Uterus (tissue), 3 donors: ENCODE measurements at regions not wholly inside any gene's neighbourhood (a gene's known extent, or its start where the extent isn't known, plus 50 kb on each side); places are given as distances from the start of the nearest gene placed in this dataset.

Experiments used
- DNase-seq, 2 donors: peaks; one replicate each; pipeline ENCODE4 v3.0.0-alpha.2; 2019 to 2020
- H3K27ac ChIP-seq, 2 donors: fragments of 200-600 bp; sonication (generic); 1 replicate in 1 of 2; 2 replicates in 1 of 2; pipeline ENCODE4 v1.5.1; 2016 to 2018
- H3K27me3 ChIP-seq, 2 donors: fragments of 200-600 bp; sonication (generic); one replicate each; pipeline ENCODE4 v1.5.1; 2018 to 2019; ENCODE audit warnings: control low read depth in 1 of 2
- H3K36me3 ChIP-seq, 2 donors: fragments of 200-600 bp; sonication (generic); one replicate each; pipeline ENCODE4 v1.5.1; 2019; ENCODE audit warnings: control low read depth in 1 of 2
- H3K4me1 ChIP-seq, 2 donors: fragments of 200-600 bp; sonication (generic); one replicate each; pipeline ENCODE4 v1.5.1; 2018 to 2019; ENCODE audit warnings: control low read depth in 1 of 2
- H3K4me3 ChIP-seq, 2 donors: fragments of 200-600 bp; sonication (generic); 1 replicate in 1 of 2; 2 replicates in 1 of 2; pipeline ENCODE4 v1.5.1; 2018 to 2019; ENCODE audit warnings: mild to moderate bottlenecking in 1 of 2
- H3K9me3 ChIP-seq, 2 donors: fragments of 200-600 bp; sonication (generic); one replicate each; pipeline ENCODE4 v1.5.1; 2019; ENCODE audit warnings: control low read depth in 1 of 2
- POLR2A ChIP-seq, 2 donors: fragments of 450-650 bp; IDR thresholded peaks; one replicate each; pipeline ENCODE4 v1.6.1; 2016; ENCODE audit warnings: antibody characterized with exemption in 2 of 2, mild to moderate bottlenecking in 1 of 2, moderate library complexity in 1 of 2
- intact Hi-C: fragments of 100-400 bp; cut with DNase I; formaldehyde crosslinking; loops from one replicate; pipeline ENCODE4 v1.15.1; 2023; ENCODE audit warnings: low total_unique reads
- TF ChIP-seq, protein P1 (sequence below), 4 experiments: fragments of 200-600 bp in 2 of 4; fragments of 450-650 bp in 2 of 4; sonication (generic) in 2 of 4; IDR thresholded peaks; one replicate each; pipeline ENCODE4 v1.5.1; 2016 to 2019; ENCODE audit warnings: antibody characterized with exemption in 4 of 4, mild to moderate bottlenecking in 2 of 4, moderate library complexity in 1 of 4
- donor health status: DM: yes; HTN: yes; CAD: no.

DNA sequence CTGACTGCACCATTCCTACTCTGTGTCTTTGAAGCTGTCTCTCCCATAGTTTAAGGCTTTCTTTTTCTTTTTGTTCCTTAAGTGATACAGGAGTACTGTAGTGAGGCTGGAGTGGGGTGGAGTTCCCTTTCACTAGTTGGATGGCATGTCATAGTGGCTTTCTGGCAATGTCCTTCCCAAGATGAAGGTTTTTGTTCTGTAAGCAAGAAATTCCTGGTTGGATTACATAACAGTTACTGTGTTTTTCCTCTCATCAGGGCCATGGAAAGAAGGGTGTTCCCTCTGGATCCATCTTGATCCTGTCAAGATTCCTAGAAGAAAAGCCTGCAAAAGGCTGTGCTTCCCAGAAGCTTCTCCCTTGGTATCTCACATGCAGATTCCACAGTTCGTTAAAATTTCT, 84.2 kb downstream of the ACKR3 start:
- no peak overlapping the region for H3K27ac ChIP-seq
- H3K4me3 ChIP-seq = no peak overlapping the region
- TF ChIP-seq POLR2A (IDR thresholded peaks at IDR 0.05) = no peak
- TF ChIP-seq, protein P1, sequence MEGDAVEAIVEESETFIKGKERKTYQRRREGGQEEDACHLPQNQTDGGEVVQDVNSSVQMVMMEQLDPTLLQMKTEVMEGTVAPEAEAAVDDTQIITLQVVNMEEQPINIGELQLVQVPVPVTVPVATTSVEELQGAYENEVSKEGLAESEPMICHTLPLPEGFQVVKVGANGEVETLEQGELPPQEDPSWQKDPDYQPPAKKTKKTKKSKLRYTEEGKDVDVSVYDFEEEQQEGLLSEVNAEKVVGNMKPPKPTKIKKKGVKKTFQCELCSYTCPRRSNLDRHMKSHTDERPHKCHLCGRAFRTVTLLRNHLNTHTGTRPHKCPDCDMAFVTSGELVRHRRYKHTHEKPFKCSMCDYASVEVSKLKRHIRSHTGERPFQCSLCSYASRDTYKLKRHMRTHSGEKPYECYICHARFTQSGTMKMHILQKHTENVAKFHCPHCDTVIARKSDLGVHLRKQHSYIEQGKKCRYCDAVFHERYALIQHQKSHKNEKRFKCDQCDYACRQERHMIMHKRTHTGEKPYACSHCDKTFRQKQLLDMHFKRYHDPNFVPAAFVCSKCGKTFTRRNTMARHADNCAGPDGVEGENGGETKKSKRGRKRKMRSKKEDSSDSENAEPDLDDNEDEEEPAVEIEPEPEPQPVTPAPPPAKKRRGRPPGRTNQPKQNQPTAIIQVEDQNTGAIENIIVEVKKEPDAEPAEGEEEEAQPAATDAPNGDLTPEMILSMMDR (IDR thresholded peaks at IDR 0.05) = no peak
- no peak for DNase-seq
- no peaks in the 10 kb centered on the region for H3K9me3 ChIP-seq
- H3K36me3 ChIP-seq = no peaks in the 10 kb centered on the region
- no peaks in the 10 kb centered on the region for H3K27me3 ChIP-seq
- H3K4me1 ChIP-seq = no peaks in the 10 kb centered on the region
- intact Hi-C loops = no loop called here

- no peaks in the 10 kb centered on the region for H3K9me3 ChIP-seq
- DNase-seq = no peak
- no peaks in the 10 kb centered on the region for H3K27me3 ChIP-seq
- intact Hi-C loops = no loop called here
- no peaks in the 10 kb centered on the region for H3K4me1 ChIP-seq
- no peak overlapping the region for H3K27ac ChIP-seq
- TF ChIP-seq POLR2A (IDR thresholded peaks at IDR 0.05) = no peak
- TF ChIP-seq, protein P1 (IDR thresholded peaks at IDR 0.05) = no peak
- H3K4me3 ChIP-seq = no peak overlapping the region
- H3K36me3 ChIP-seq = no peaks in the 10 kb centered on the region
These were observed 84.9 kb downstream of the ACKR3 start for GRCh38 chr2:236654496-236654895.

GRCh38 chr2:236656166-236656565, 86.5 kb downstream of the ACKR3 start:
- TF ChIP-seq POLR2A (IDR thresholded peaks at IDR 0.05) = no peak
- TF ChIP-seq, protein P1 (IDR thresholded peaks at IDR 0.05) = no peak

DNA sequence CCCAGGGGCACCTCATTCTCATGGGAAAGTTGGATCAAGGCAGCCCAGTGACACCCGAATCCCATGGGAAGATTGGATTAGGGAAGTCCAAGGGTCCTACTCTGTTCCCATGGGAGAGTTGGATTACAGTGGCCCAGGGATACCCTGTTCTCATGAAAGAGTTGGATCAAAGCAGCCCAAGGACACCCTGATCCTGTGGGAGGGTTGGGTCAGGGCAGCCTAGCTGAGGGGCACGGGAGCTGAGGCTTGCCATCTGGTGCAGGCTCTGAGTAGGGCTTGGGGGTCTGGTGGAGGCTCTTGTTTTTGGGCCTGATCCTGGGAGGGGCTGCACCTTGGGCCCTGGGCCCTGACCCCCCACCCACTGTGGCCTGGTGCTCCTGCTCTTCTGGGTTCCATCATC, 87.1 kb downstream of the ACKR3 start:
- Histone ChIP-seq H3K27me3 (no peaks in the 10 kb centered on the region), H3K4me3 (no peak overlapping the region), H3K4me1 (peaks cover 0 to 10% of the 10 kb centered on the region in 2 donors), H3K9me3 (no peaks in the 10 kb centered on the region), H3K36me3 (no peaks in the 10 kb centered on the region), H3K27ac (no peak overlapping the region)
- intact Hi-C loops = no loop called here
- no peak for TF ChIP-seq POLR2A (IDR thresholded peaks at IDR 0.05)
- TF ChIP-seq, protein P1 (IDR thresholded peaks at IDR 0.05) = no peak
- no peak for DNase-seq

More at GRCh38 chr2:236656166-236656565, 86.5 kb downstream of the ACKR3 start:
- H3K27me3 ChIP-seq = no peaks in the 10 kb centered on the region
- peaks cover 0 to 5% of the 10 kb centered on the region in 2 donors for H3K4me1 ChIP-seq
- H3K9me3 ChIP-seq = no peaks in the 10 kb centered on the region
- H3K4me3 ChIP-seq = no peak overlapping the region
- intact Hi-C loops = no loop called here
- H3K27ac ChIP-seq = no peak overlapping the region
- DNase-seq = no peak
- H3K36me3 ChIP-seq = no peaks in the 10 kb centered on the region

- Histone ChIP-seq H3K36me3 (no peaks in the 10 kb centered on the region), H3K27ac (no peak overlapping the region), H3K27me3 (no peaks in the 10 kb centered on the region), H3K4me1 (peaks cover 0 to 10% of the 10 kb centered on the region in 2 donors), H3K4me3 (no peak overlapping the region), H3K9me3 (no peaks in the 10 kb centered on the region)
- no peak for DNase-seq
- no peak for TF ChIP-seq POLR2A (IDR thresholded peaks at IDR 0.05)
- TF ChIP-seq, protein P1 (IDR thresholded peaks at IDR 0.05) = no peak
- intact Hi-C loops = no loop called here
These were observed 87.6 kb downstream of the ACKR3 start for GRCh38 chr2:236657215-236657614.
